Left lung (tissue), 4 donors: ENCODE measurements at regions not wholly inside any gene's neighbourhood (a gene's known extent, or its start where the extent isn't known, plus 50 kb on each side); places are given as distances from the start of the nearest gene placed in this dataset.

Source experiments
- ATAC-seq: fragments of 200-7000 bp; cut with Tn5 transposase; one replicate; pipeline ENCODE4 v1.9.1; 2020; ENCODE audit warnings: moderate library complexity
- DNase-seq, 4 donors: peaks; one replicate each; pipeline ENCODE4 v3.0.0-alpha.2; 2013 to 2020
- H3K27ac ChIP-seq, 2 donors: fragments of 200-600 bp; sonication (generic) in 1 of 2; one replicate each; pipeline versions ENCODE4 v1.5.0 to v1.8.0; 2020 to 2021
- H3K27me3 ChIP-seq, 2 donors: fragments of 200-600 bp; sonication (generic) in 1 of 2; one replicate each; pipeline versions ENCODE4 v1.5.0 to v1.8.0; 2020 to 2021
- H3K36me3 ChIP-seq, 2 donors: fragments of 200-600 bp; sonication (generic) in 1 of 2; one replicate each; pipeline versions ENCODE4 v1.5.0 to v1.8.0; 2020 to 2021
- H3K4me1 ChIP-seq, 2 donors: fragments of 200-600 bp; one replicate each; pipeline ENCODE4 v1.8.0; 2021
- H3K4me3 ChIP-seq, 2 donors: fragments of 200-600 bp; sonication (generic) in 1 of 2; one replicate each; pipeline versions ENCODE4 v1.5.0 to v1.8.0; 2020 to 2021; ENCODE audit warnings: mild to moderate bottlenecking in 1 of 2
- H3K9me3 ChIP-seq, 2 donors: fragments of 200-600 bp; sonication (generic) in 1 of 2; one replicate each; pipeline versions ENCODE4 v1.5.0 to v1.8.0; 2020 to 2021
- CTCF ChIP-seq, 2 donors: fragments of 200-600 bp; sonication (generic) in 1 of 2; IDR thresholded peaks; one replicate each; pipeline versions ENCODE4 v1.5.0 to v1.8.0; 2021; ENCODE audit warnings: antibody characterized with exemption in 2 of 2
- intact Hi-C, 2 donors: fragments of 100-400 bp; cut with DNase I; formaldehyde crosslinking; loops; one replicate each; pipeline versions ENCODE4 v1.11.2 to v1.14.2; 2022
- donor health status: DM: no; HTN: yes; CAD: no.
- donor health status: DM: no; HTN: no; CAD: no.

- intact Hi-C loops = no loop called here
These were observed 721.1 kb upstream of the CITED2 start for GRCh38 chr6:140095532-140095931.

GRCh38 chr6:140091895-140092294 lies 717.4 kb upstream of the CITED2 start:
- intact Hi-C loops = no loop called here
- no peak for DNase-seq
- Histone ChIP-seq H3K4me3 (no peak overlapping the region), H3K27ac (no peak overlapping the region), H3K9me3 (no peaks in the 10 kb centered on the region), H3K4me1 (no peaks in the 10 kb centered on the region), H3K36me3 (no peaks in the 10 kb centered on the region), H3K27me3 (no peaks in the 10 kb centered on the region)
- no peak for ATAC-seq
- no peak for TF ChIP-seq CTCF (IDR thresholded peaks at IDR 0.05)

More at GRCh38 chr6:140095532-140095931, 721.1 kb upstream of the CITED2 start:
- Histone ChIP-seq H3K4me3 (no peak overlapping the region), H3K9me3 (no peaks in the 10 kb centered on the region), H3K4me1 (no peaks in the 10 kb centered on the region), H3K27ac (no peak overlapping the region), H3K36me3 (no peaks in the 10 kb centered on the region), H3K27me3 (no peaks in the 10 kb centered on the region)
- no peak for ATAC-seq
- TF ChIP-seq CTCF (IDR thresholded peaks at IDR 0.05) = no peak
- DNase-seq = no peak

- Histone ChIP-seq H3K4me3 (no peak overlapping the region), H3K4me1 (no peaks in the 10 kb centered on the region), H3K27ac (no peak overlapping the region), H3K27me3 (no peaks in the 10 kb centered on the region), H3K36me3 (no peaks in the 10 kb centered on the region), H3K9me3 (no peaks in the 10 kb centered on the region)
- no peak for DNase-seq
- no peak for ATAC-seq
- intact Hi-C loops = no loop called here
- TF ChIP-seq CTCF (IDR thresholded peaks at IDR 0.05) = no peak
These were observed 716.4 kb upstream of the CITED2 start for GRCh38 chr6:140090871-140091270.

GRCh38 chr6:140083375-140083774 lies 708.9 kb upstream of the CITED2 start:
- intact Hi-C loops = no loop called here
- DNase-seq (peak in 1 of 4 donors; percentile 28), ATAC-seq (no peak)
- Histone ChIP-seq H3K4me1 (peaks cover 0 to 3% of the 10 kb centered on the region in 2 donors), H3K27ac (no peak overlapping the region), H3K9me3 (no peaks in the 10 kb centered on the region), H3K36me3 (no peaks in the 10 kb centered on the region), H3K4me3 (no peak overlapping the region), H3K27me3 (no peaks in the 10 kb centered on the region)
- TF ChIP-seq CTCF (IDR thresholded peaks at IDR 0.05) = no peak

- Histone ChIP-seq H3K27me3 (no peaks in the 10 kb centered on the region), H3K4me1 (peaks cover 0 to 3% of the 10 kb centered on the region in 2 donors), H3K9me3 (no peaks in the 10 kb centered on the region), H3K36me3 (no peaks in the 10 kb centered on the region), H3K27ac (no peak overlapping the region), H3K4me3 (no peak overlapping the region)
- no peak for ATAC-seq
- intact Hi-C loops = no loop called here
- TF ChIP-seq CTCF (IDR thresholded peaks at IDR 0.05) = no peak
- DNase-seq = peak in 2 of 4 donors; percentile 47 to 56
These were observed 708.4 kb upstream of the CITED2 start for GRCh38 chr6:140082867-140083297.
